ENCODE measurements at regions not wholly inside any gene's neighbourhood (a gene's known extent, or its start where the extent isn't known, plus 50 kb on each side); places are given as distances from the start of the nearest gene placed in this dataset.

DNA sequence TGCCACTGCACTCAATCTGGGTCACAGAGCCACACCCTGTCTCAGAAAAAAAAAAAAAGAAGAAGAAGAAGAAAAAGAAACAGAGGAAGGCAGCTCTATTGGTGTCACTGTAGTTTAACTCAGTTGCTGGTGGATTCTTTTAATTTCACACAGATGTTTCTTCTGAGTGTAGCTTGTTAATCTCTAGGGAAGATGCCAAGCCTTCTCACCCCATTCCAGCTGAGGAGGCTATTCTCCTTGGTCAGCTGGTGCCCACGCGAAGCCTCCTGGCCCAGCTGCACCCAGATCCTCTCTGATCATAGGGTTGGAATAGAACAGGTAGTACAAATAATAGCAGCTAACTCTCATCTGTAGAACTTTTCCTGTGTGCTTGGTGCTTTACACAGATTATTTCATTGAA, 113.8 kb upstream of the SPRY4 start (continued):
- TF ChIP-seq, protein P1, sequence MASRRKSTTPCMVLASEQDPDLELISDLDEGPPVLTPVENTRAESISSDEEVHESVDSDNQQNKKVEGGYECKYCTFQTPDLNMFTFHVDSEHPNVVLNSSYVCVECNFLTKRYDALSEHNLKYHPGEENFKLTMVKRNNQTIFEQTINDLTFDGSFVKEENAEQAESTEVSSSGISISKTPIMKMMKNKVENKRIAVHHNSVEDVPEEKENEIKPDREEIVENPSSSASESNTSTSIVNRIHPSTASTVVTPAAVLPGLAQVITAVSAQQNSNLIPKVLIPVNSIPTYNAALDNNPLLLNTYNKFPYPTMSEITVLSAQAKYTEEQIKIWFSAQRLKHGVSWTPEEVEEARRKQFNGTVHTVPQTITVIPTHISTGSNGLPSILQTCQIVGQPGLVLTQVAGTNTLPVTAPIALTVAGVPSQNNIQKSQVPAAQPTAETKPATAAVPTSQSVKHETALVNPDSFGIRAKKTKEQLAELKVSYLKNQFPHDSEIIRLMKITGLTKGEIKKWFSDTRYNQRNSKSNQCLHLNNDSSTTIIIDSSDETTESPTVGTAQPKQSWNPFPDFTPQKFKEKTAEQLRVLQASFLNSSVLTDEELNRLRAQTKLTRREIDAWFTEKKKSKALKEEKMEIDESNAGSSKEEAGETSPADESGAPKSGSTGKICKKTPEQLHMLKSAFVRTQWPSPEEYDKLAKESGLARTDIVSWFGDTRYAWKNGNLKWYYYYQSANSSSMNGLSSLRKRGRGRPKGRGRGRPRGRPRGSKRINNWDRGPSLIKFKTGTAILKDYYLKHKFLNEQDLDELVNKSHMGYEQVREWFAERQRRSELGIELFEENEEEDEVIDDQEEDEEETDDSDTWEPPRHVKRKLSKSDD (CRISPR knock-in tag; IDR thresholded peaks at IDR 0.05; ENCODE audit: low read depth): no peak
- no peak for TF ChIP-seq BHLHE40 (IDR thresholded peaks at IDR 0.05; ENCODE audit: low read length)

DNA sequence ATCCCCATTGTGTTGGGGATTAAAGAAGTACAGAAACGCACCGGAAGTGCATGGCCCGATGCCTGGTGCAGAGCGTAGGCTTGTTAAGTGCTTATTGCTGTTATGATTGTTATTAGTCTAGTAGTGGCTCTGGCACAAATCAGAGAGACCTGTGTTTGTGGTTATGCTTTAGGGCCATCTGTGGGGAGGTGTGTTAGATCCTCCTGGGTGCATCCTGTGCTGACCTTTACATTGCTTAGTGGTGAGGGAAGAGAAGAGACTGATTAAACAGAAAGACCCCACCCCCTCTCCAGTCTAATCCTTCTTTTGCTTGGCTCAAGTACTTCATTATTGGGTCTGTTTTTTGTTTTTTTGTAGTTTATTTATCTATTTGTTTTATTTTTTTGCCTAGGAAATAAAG, 112.7 kb upstream of the SPRY4 start:
- in situ Hi-C loops (cut with HindIII; ENCODE audit: extremely low pct_ligation_motif_present, low pct_unique_long_range_greater_than_20kb): no loop called here
- intact Hi-C loops (cut with micrococcal nuclease; ENCODE audit: unreplicated experiment): no loop called here
- Histone ChIP-seq H3K4me3 (replicated peaks in 1 of 3; ENCODE audit: insufficient read depth in 1 of 3, low read depth in 2 of 3, low read length in 3 of 3) (no peak overlapping the region), H3K79me2 (ENCODE audit: insufficient read depth, low read length) (no peaks in the 10 kb centered on the region), H3K27ac (ENCODE audit: extremely low read length, insufficient read depth, low read length) (no peak overlapping the region), H3K4me2 (ENCODE audit: low read depth, low read length) (no peak overlapping the region), H4K20me1 (ENCODE audit: insufficient read depth, low read length) (no peaks in the 10 kb centered on the region), H3K4me1 (ENCODE audit: insufficient read depth, low read length) (peaks cover 50% of the 10 kb centered on the region), H3K36me3 (replicated peaks in 1 of 2; ENCODE audit: control insufficient read depth in 1 of 2, insufficient read depth in 2 of 2, low read length in 2 of 2) (no peaks in the 10 kb centered on the region), H3K27me3 (ENCODE audit: control insufficient read depth in 1 of 2, insufficient read depth in 2 of 2, low read length in 2 of 2) (no peaks in the 10 kb centered on the region), H3K9ac (ENCODE audit: insufficient read depth, low read depth, low read length) (no peak overlapping the region), H3K9me3 (ENCODE audit: low read length) (no peaks in the 10 kb centered on the region), H2AFZ (ENCODE audit: low read length) (no peak overlapping the region)
- DNase-seq (ENCODE audit: low spot score) (peak; percentile 58), FAIRE-seq (peak; percentile 18), ATAC-seq (peak; percentile 44; the same call in 1 of the 3 replicates)
- ChIA-PET POLR2A (no interaction called here), CTCF (ENCODE audit: low intra/inter-chr PET ratio, low total read pairs) (no interaction called here)
- WGBS (ENCODE audit: low lambda C conversion rate): 90% methylated on average over 4 of the region's 4 CpGs
- no TSS peak for BruUV-seq (replicated peaks)
- TF ChIP-seq CHCHD3 (CRISPR knock-in tag; IDR thresholded peaks at IDR 0.05): no peak
